AG04449 (cell line): ENCODE measurements at regions not wholly inside any gene's neighbourhood (a gene's known extent, or its start where the extent isn't known, plus 50 kb on each side); places are given as distances from the start of the nearest gene placed in this dataset.

Experiments used
- CTCF ChIA-PET: fragments of 350-600 bp; formaldehyde crosslinking; extraction: SDS; loops from one replicate; lab custom pipeline; 2021; ENCODE audit warnings: antibody characterized with exemption; lab: Yijun Ruan, JAX
- POLR2A ChIA-PET: fragments of 400-600, 350-600 bp; formaldehyde crosslinking; extraction: SDS; loops from one replicate; lab custom pipeline; 2020; ENCODE audit warnings: antibody characterized with exemption, inconsistent platforms; lab: Yijun Ruan, JAX
- DNase-seq: peaks from one replicate; pipeline ENCODE4 v3.0.0-alpha.2; 2010; ENCODE audit warnings: low read depth, low spot score
- H3K4me3 ChIP-seq: 2 replicates; pipeline ENCODE4 v1.5.1; 2011; ENCODE audit warnings: low read depth, mild to moderate bottlenecking, control low read depth, low read length
- TF ChIP-seq, protein P1 (sequence below): IDR thresholded peaks from one replicate; pipeline ENCODE4 v1.5.1; 2011; ENCODE audit warnings: mild to moderate bottlenecking, moderate library complexity, low read length, control low read depth, inconsistent platforms; ENCODE audit not compliant: insufficient read depth; ENCODE audit errors: missing control alignments

DNA sequence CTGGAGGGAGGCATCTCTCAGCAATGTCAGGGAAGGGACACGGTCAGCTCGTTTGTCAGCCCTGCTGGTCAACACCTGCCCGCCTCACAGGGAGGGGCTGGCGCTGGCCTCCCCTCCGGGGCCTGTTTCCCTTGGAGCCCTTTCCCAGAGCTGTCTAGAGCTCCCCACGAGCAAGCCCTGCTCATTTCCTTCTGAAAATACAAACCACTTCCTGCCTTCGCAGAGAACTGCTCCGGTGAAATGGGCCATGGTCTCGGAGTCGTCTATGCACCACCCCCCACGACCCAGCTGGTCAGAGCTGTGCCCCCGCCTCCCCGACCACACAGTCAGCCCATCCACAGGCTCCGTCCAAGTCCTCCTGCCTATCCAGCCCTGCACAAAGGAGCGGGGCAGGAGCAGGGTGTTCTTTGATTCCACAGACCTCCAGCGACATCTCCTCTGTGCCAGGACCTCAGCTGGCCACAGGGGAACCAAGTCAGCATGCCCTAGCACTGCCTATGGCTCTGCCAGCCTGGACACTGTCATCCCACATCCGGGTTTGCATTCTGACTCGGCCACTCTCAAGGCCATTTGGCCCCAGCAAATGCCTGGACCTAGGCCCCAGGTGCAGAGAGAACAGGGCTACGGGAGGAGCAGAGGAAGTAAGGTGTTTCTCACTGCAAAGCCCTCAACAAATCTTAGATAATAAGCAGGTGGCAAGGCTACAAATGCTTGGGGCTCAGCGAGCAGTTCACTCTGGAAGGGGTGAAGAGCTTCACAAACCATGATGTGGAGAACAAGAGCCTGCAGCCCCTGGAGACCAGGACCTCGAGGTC is 82.1 kb upstream of the WNT11 start:
- POLR2A ChIA-PET = no interaction called here
- no peak overlapping the region for H3K4me3 ChIP-seq
- no peak for DNase-seq
- CTCF ChIA-PET = interaction anchor here (0.7 kb wide), 2 partner anchors 392 to 631 kb away, joined by 3 to 4 read pairs; no protein-coding TSS in a partner anchor
- TF ChIP-seq, protein P1, sequence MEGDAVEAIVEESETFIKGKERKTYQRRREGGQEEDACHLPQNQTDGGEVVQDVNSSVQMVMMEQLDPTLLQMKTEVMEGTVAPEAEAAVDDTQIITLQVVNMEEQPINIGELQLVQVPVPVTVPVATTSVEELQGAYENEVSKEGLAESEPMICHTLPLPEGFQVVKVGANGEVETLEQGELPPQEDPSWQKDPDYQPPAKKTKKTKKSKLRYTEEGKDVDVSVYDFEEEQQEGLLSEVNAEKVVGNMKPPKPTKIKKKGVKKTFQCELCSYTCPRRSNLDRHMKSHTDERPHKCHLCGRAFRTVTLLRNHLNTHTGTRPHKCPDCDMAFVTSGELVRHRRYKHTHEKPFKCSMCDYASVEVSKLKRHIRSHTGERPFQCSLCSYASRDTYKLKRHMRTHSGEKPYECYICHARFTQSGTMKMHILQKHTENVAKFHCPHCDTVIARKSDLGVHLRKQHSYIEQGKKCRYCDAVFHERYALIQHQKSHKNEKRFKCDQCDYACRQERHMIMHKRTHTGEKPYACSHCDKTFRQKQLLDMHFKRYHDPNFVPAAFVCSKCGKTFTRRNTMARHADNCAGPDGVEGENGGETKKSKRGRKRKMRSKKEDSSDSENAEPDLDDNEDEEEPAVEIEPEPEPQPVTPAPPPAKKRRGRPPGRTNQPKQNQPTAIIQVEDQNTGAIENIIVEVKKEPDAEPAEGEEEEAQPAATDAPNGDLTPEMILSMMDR = no peak

DNA sequence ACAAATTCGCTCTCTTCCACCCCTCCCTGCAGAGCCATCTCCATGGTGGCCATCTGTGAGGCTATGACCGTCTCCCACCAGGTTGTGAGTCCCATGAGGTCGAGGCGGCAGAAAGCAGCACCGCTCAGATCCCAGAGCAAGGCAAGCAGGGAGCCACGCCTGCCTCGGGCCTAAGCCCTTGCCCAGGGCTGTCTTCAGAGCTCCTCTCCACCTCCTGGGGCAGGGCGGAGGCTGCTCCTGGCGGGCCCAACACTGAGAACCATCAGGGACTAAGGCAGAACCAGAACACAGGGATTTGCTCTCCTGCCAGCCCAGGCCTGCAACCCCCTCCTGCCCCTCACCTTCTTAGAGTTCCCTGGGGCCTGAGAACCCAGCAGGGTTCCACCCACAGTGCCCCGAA is 80.9 kb upstream of the WNT11 start:
- ChIA-PET POLR2A (no interaction called here), CTCF (interaction anchor here (1.1 kb wide), 1 partner anchor 18 kb away, joined by 4 read pairs; no protein-coding TSS in a partner anchor)
- TF ChIP-seq, protein P1 = no peak
- no peak for DNase-seq
- H3K4me3 ChIP-seq = no peak overlapping the region

DNA sequence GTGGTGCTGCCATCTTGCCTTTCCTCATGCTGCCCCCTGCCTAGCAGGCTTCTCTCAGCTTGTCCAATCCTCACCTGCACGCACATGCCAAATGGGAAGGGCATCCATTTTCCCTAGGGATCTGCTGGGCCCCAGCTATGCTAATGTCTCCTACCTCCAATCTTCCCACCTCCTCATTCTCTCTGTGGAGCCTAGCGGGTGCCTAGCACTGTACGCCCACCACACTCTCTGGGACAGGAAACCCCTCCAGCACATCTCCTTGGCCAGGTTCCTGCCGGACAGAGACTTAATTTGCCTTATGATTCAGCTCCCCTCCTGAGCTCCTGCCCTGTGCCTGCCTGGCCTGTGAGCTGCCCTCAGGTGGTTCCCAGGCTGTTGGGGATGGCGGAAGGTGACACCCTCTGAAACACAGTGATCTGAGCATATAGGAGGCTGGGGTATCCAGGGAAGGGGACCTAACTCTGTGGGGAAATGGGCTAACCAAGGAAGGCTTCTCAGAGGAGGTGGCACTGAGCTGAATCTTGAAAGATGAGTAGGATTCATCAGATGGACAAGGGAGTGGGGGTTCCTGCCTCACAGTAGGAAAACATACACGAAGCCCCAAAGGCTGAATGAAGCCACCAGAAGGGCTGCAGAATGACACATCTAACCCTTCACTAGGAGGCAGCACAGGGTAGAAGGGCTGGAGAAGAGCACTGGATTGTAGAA is 79.2 kb upstream of the WNT11 start:
- ChIA-PET POLR2A (no interaction called here), CTCF (interaction anchor here (0.8 kb wide), 1 partner anchor 77 kb away, joined by 3 read pairs; no protein-coding TSS in a partner anchor)
- no peak for DNase-seq
- TF ChIP-seq, protein P1 = no peak
- no peak overlapping the region for H3K4me3 ChIP-seq

DNA sequence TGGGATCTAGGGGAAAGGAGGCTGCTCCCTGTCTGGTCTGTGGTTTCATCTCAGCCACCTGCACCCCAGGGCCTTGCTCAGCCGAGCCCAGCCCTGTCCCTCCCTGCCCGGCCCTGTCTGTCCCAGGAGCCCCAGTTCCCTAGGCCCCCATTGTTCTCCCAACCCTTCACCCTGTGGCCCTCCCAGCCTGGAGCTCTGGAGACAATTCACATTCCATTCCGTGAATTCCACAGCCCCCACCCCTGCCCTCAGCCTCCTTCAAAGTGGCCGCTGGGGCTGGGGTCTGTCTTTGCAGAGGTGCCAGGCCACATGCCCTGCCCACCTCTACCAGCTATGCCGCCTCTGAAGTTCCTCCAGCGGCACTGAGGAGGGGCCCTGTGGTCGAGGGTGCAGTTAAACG is 77.9 kb upstream of the WNT11 start:
- no peak overlapping the region for H3K4me3 ChIP-seq
- TF ChIP-seq, protein P1 = no peak
- ChIA-PET CTCF (interaction anchor here (1.4 kb wide), 1 partner anchor 34 kb away, joined by 5 read pairs; no protein-coding TSS in a partner anchor), POLR2A (no interaction called here)
- no peak for DNase-seq

DNA sequence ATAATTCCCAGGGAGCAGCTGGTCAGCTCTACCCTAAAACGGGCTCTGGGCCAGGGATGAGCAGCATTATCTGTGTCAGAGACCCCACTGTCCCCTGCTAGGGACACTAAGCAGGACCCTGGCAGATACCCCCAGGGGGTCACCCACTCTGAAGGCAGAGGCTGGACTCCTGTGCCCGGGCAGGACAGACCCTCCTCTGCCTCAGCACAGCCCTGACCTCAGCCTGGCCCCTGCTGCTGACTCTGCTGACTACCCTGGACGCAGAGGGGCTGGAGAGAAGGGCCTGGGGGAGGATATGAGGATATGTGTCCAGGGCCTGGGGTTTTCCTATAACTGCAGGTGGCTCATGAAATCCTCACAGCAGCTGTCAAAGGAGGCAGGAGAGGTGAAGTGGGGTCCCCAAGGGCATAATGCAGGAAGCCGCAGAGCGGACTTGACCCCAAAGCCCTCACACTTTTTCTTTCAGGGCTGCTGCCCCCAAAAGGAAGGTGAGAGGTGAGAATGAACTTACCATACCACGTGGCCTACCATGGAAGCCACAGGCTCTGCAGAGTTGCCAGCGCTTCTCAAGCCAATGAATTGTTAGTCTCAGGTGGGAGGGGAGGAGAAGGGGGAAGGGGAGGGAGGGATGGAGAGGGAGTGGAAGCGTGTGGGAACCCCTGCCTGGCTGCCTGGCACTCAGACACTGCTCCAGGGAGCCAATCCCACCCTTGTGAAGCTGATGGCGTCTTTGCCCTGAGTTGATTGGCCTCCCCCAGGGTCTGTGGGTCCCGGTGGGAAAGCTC is 76.7 kb upstream of the WNT11 start:
- no peak overlapping the region for H3K4me3 ChIP-seq
- DNase-seq = no peak
- ChIA-PET POLR2A (no interaction called here), CTCF (interaction anchor here (1.4 kb wide), 1 partner anchor 35 kb away, joined by 5 read pairs; no protein-coding TSS in a partner anchor)
- TF ChIP-seq, protein P1 = no peak
